22Rv1 (cell line): ENCODE measurements at regions not wholly inside any gene's neighbourhood (a gene's known extent, or its start where the extent isn't known, plus 50 kb on each side); places are given as distances from the start of the nearest gene placed in this dataset.

Experiments
- CTCF ChIP-seq: fragments of 450-650 bp; IDR thresholded peaks from 2 replicates; pipeline ENCODE4 v1.5.1; 2017; ENCODE audit warnings: mild to moderate bottlenecking
- ZFX ChIP-seq: fragments of 450-650 bp; IDR thresholded peaks from 2 replicates; pipeline ENCODE4 v1.6.1; 2017; ENCODE audit warnings: antibody characterized with exemption, borderline replicate concordance

- TF ChIP-seq CTCF (no peak), ZFX (no peak)
Observed at GRCh38 chr4:157983300-157983699, 189.5 kb downstream of the GASK1B start.
